ENCODE measurements at regions not wholly inside any gene's neighbourhood (a gene's known extent, or its start where the extent isn't known, plus 50 kb on each side); places are given as distances from the start of the nearest gene placed in this dataset.

DNA sequence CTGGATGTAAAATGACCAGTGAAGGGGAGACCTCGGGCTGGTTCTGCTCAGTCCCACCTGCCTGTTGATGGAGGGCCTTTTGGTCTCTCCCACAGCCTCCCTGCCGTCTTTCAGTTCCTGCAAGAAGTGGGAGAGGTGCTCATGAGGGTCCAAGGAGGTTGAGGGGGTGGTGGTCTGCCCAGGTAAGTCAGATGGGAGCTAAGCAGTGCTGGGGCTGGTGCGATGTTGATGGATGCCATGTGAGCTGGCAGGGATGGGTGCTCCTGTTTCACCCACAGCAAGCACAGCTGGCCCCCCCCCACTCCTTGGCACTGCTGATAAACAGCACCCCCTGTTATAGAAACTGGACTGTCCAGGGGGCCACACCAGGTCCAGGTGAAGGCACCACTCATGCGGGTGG, 145.6 kb downstream of the NSG2 start:
- no peaks in the 10 kb centered on the region for H3K9me3 ChIP-seq
- H3K27me3 ChIP-seq, result no peaks in the 10 kb centered on the region
- H3K4me3 ChIP-seq, result no peak overlapping the region
- no peak for DNase-seq
- intact Hi-C loops (cut with DNase I), result no loop called here
- H3K9ac ChIP-seq (ENCODE audit: low read depth in 2 of 2, low read length in 2 of 2), result no peak overlapping the region
- no peaks in the 10 kb centered on the region for H3K36me3 ChIP-seq
- TF ChIP-seq CTCF (IDR thresholded peaks at IDR 0.05), result no peak
- no peaks in the 10 kb centered on the region for H3K4me1 ChIP-seq
- H3K27ac ChIP-seq, result no peak overlapping the region

DNA sequence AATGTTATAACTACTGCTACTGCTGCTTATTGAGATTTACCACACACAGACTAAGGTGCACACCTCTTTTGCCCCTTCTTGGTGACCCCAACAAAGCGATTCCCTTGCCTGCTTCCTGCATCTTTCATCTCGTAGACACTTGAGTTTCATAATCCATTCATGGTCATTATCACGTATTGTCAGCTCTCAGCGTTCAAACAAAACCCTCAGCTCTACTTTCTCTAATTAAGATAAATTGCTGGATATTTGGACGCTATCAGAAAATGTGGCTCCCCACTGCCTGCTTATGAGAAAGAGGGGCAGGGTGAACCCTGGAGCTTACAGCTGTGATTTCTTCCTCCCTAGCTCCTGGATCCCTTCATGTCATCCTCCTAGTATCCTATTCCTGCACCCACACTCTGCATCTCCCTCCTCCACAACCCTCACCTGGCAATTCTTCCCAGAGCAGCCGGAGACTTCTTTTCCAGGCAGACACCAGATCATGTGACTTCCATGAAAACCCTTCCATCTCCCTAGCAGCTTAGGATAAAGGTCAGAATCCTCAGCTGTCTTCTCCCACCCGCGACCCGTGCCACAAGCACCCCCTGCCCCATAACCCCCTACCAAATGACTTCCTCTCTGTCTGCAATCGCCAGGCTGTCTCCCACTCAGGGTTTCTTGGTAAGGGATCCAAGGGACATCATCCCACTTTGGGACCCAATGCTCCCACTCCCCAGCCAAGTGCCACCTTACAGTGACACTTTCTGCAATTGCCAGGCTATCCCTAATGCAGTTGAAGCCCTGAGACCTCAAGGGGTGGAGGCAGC, 146.5 kb downstream of the NSG2 start:
- intact Hi-C loops (cut with DNase I), result no loop called here

DNA sequence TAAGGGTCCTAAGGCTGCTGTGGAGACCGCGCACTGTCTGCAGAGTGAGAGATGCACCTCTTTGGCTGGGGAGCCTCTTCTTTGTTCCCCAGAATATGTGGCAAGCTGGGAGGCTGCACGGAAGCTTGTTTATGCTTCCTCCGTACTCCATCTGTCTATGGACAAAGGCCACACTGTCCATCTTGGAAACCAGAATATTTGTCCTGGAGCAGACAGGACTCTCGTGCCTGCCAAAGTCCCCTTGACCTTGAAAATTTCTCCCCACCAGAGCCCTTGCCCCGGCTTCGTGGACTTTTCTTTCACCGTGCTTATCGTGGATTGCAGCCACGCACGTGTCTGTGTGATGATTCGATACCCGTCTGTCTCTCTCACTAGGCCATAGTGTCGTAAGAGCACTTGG, 147.4 kb downstream of the NSG2 start:
- Histone ChIP-seq H3K4me1 (no peaks in the 10 kb centered on the region), H3K36me3 (no peaks in the 10 kb centered on the region), H3K27ac (no peak overlapping the region), H3K27me3 (no peaks in the 10 kb centered on the region), H3K9ac (ENCODE audit: low read depth in 2 of 2, low read length in 2 of 2) (no peak overlapping the region), H3K4me3 (no peak overlapping the region), H3K9me3 (no peaks in the 10 kb centered on the region)
- TF ChIP-seq CTCF (IDR thresholded peaks at IDR 0.05), result no peak
- intact Hi-C loops (cut with DNase I), result no loop called here
- DNase-seq, result no peak

More for the DNA sequence above, 146.5 kb downstream of the NSG2 start:
- Histone ChIP-seq H3K36me3 (no peaks in the 10 kb centered on the region), H3K9me3 (no peaks in the 10 kb centered on the region), H3K4me3 (no peak overlapping the region), H3K9ac (ENCODE audit: low read depth in 2 of 2, low read length in 2 of 2) (no peak overlapping the region), H3K27me3 (no peaks in the 10 kb centered on the region), H3K4me1 (no peaks in the 10 kb centered on the region), H3K27ac (no peak overlapping the region)
- no peak for TF ChIP-seq CTCF (IDR thresholded peaks at IDR 0.05)
- no peak for DNase-seq

DNA sequence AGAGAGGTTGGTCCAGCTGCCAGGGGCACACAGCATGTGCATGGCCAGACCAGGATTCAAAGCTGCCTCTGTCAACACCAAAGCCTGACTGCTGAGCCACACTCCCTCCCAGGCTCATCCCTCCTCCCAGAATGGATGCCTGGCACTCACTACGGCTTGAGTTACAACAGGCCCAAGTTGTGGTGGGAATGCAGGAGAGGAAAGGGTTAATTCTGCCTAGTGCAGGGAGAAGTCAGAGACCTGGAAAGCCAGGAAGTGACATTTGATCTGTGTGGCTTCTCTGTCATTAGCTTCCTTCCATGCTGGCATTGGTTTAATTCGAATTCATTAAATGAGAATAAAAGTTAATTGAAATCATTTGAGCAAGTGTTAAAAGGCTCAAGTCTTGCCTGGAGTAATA, 150.0 kb downstream of the NSG2 start:
- Histone ChIP-seq H3K9me3 (no peaks in the 10 kb centered on the region), H3K4me3 (no peak overlapping the region), H3K9ac (ENCODE audit: low read depth in 2 of 2, low read length in 2 of 2) (no peak overlapping the region), H3K4me1 (no peaks in the 10 kb centered on the region), H3K27ac (no peak overlapping the region), H3K27me3 (no peaks in the 10 kb centered on the region), H3K36me3 (no peaks in the 10 kb centered on the region)
- DNase-seq, result no peak
- no peak for TF ChIP-seq CTCF (IDR thresholded peaks at IDR 0.05)
- intact Hi-C loops (cut with DNase I), result no loop called here

DNA sequence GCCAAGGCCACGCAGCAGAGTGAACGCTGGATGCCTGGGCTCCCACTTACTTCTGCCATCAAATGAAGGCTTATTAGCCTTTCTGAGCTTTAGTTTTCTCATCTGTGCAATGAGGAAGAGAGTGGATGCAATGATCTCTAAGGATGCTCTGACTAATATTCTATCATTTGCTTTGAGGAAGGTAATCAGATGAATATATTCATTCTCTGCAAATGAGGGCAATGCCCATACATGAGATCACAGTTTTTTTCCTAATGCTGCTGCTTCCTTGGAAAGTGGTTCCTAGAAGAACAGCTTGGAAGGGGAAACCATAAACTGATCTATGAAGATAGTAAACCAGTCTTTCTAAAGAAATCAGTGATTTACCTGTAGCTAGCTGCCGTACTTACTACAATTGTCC, 152.4 kb downstream of the NSG2 start:
- no peak for DNase-seq
- no peaks in the 10 kb centered on the region for H3K27me3 ChIP-seq
- no peak overlapping the region for H3K4me3 ChIP-seq
- no peak overlapping the region for H3K9ac ChIP-seq (ENCODE audit: low read depth in 2 of 2, low read length in 2 of 2)
- H3K27ac ChIP-seq, result no peak overlapping the region
- TF ChIP-seq CTCF (IDR thresholded peaks at IDR 0.05), result no peak
- H3K36me3 ChIP-seq, result no peaks in the 10 kb centered on the region
- no peaks in the 10 kb centered on the region for H3K4me1 ChIP-seq
- no peaks in the 10 kb centered on the region for H3K9me3 ChIP-seq
- intact Hi-C loops (cut with DNase I), result no loop called here
